Endothelial cell (in vitro differentiated cells): ENCODE measurements at regions not wholly inside any gene's neighbourhood (a gene's known extent, or its start where the extent isn't known, plus 50 kb on each side); places are given as distances from the start of the nearest gene placed in this dataset.

Source experiments
- DNase-seq: peaks from one replicate; pipeline ENCODE4 v3.0.0; 2021; ENCODE audit warnings: low spot score
- H3K27ac Mint-ChIP-seq: one replicate; pipeline ENCODE4 v1.8.0; 2021; ENCODE audit warnings: mixed read lengths, inconsistent platforms; ENCODE audit not compliant: unreplicated experiment
- H3K27me3 Mint-ChIP-seq: one replicate; pipeline ENCODE4 v1.8.0; 2021; ENCODE audit warnings: mild to moderate bottlenecking, moderate library complexity, mixed read lengths, inconsistent platforms; ENCODE audit not compliant: unreplicated experiment
- H3K36me3 Mint-ChIP-seq: one replicate; pipeline ENCODE4 v1.8.0; 2021; ENCODE audit warnings: mild to moderate bottlenecking, low read depth, mixed read lengths, inconsistent platforms; ENCODE audit not compliant: unreplicated experiment
- H3K4me1 Mint-ChIP-seq: one replicate; pipeline ENCODE4 v1.8.0; 2021; ENCODE audit warnings: mild to moderate bottlenecking, mixed read lengths, inconsistent platforms; ENCODE audit not compliant: unreplicated experiment
- H3K4me3 Mint-ChIP-seq: one replicate; pipeline ENCODE4 v1.8.0; 2021; ENCODE audit warnings: mild to moderate bottlenecking, mixed read lengths, inconsistent platforms; ENCODE audit not compliant: unreplicated experiment
- H3K9me3 Mint-ChIP-seq: one replicate; pipeline ENCODE4 v1.8.0; 2021; ENCODE audit warnings: mixed read lengths, inconsistent platforms; ENCODE audit not compliant: unreplicated experiment
- TF ChIP-seq, protein P1 (sequence below): fragments of 200-600 bp; sonication (generic); IDR thresholded peaks from one replicate; pipeline ENCODE4 v1.5.0; 2021; ENCODE audit warnings: antibody characterized with exemption; ENCODE audit not compliant: unreplicated experiment

DNA sequence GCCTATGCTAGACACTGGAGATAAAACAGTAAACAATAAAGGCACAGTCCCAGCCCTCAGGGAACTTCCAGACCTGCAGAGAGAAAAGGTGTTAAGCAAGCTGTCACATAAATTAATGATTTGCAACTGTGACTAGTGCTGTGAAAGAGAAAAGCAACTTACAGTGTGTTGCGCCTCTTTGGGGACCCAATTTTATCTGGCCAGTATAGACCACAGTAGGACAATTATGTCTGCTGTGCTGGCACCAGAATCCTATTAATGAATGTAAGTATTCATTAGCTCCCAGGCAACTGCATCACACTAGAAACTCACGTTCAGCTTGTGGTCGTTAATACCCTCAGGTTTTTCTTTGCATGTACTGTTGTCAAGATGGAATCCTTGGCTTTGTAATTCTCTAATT lies 55.3 kb upstream of the CHST9 start:
- no peak for DNase-seq
- H3K4me1 Mint-ChIP-seq = no peaks in the 10 kb centered on the region
- H3K27me3 Mint-ChIP-seq = peaks cover 1% of the 10 kb centered on the region
- H3K36me3 Mint-ChIP-seq = no peaks in the 10 kb centered on the region
- TF ChIP-seq, protein P1, sequence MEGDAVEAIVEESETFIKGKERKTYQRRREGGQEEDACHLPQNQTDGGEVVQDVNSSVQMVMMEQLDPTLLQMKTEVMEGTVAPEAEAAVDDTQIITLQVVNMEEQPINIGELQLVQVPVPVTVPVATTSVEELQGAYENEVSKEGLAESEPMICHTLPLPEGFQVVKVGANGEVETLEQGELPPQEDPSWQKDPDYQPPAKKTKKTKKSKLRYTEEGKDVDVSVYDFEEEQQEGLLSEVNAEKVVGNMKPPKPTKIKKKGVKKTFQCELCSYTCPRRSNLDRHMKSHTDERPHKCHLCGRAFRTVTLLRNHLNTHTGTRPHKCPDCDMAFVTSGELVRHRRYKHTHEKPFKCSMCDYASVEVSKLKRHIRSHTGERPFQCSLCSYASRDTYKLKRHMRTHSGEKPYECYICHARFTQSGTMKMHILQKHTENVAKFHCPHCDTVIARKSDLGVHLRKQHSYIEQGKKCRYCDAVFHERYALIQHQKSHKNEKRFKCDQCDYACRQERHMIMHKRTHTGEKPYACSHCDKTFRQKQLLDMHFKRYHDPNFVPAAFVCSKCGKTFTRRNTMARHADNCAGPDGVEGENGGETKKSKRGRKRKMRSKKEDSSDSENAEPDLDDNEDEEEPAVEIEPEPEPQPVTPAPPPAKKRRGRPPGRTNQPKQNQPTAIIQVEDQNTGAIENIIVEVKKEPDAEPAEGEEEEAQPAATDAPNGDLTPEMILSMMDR = no peak
- no peaks in the 10 kb centered on the region for H3K9me3 Mint-ChIP-seq
- no peak overlapping the region for H3K4me3 Mint-ChIP-seq
- no peak overlapping the region for H3K27ac Mint-ChIP-seq

- DNase-seq = no peak
- H3K4me3 Mint-ChIP-seq = no peak overlapping the region
These were observed 54.6 kb upstream of the CHST9 start for GRCh38 chr18:27239669-27240068.

GRCh38 chr18:27235218-27235870 lies 50.2 kb upstream of the CHST9 start:
- Mint-ChIP-seq H3K36me3 (no peaks in the 10 kb centered on the region), H3K4me3 (no peak overlapping the region), H3K9me3 (no peaks in the 10 kb centered on the region), H3K27me3 (peaks cover 1% of the 10 kb centered on the region), H3K4me1 (peaks cover 9% of the 10 kb centered on the region), H3K27ac (no peak overlapping the region)
- DNase-seq = no peak
- TF ChIP-seq, protein P1 = no peak

More at GRCh38 chr18:27239669-27240068, 54.6 kb upstream of the CHST9 start:
- Mint-ChIP-seq H3K4me1 (no peaks in the 10 kb centered on the region), H3K9me3 (no peaks in the 10 kb centered on the region), H3K27ac (no peak overlapping the region), H3K27me3 (peaks cover 1% of the 10 kb centered on the region), H3K36me3 (no peaks in the 10 kb centered on the region)
- TF ChIP-seq, protein P1 = no peak
